Neural cell (in vitro differentiated cells): ENCODE measurements at regions not wholly inside any gene's neighbourhood (a gene's known extent, or its start where the extent isn't known, plus 50 kb on each side); places are given as distances from the start of the nearest gene placed in this dataset.

Experiments used
- CTCF ChIP-seq: fragments of 450-650 bp; IDR thresholded peaks from 2 replicates; pipeline ENCODE4 v1.5.1; 2014; ENCODE audit warnings: antibody characterized with exemption, mild to moderate bottlenecking, moderate library complexity; ENCODE audit not compliant: poor library complexity, severe bottlenecking
- EP300 ChIP-seq: fragments of 450-650 bp; conservative IDR thresholded peaks from 2 replicates; pipeline ENCODE4 v1.6.1; 2014; ENCODE audit warnings: antibody characterized with exemption, mild to moderate bottlenecking, moderate library complexity; ENCODE audit not compliant: poor library complexity, severe bottlenecking
- EZH2 ChIP-seq: fragments of 200-600, 300-800 bp; shearing (Covaris generic), sonication (generic); IDR thresholded peaks from 2 replicates; pipeline ENCODE4 v1.6.1; 2014; ENCODE audit warnings: antibody characterized with exemption, low read length, borderline replicate concordance, mild to moderate bottlenecking; ENCODE audit not compliant: insufficient read depth, poor library complexity, severe bottlenecking
- POLR2AphosphoS5 ChIP-seq: IDR thresholded peaks from 2 replicates; pipeline ENCODE4 v1.6.1; 2012
- RAD21 ChIP-seq: fragments of 450-650 bp; conservative IDR thresholded peaks from 2 replicates; pipeline ENCODE4 v1.6.1; 2014; ENCODE audit warnings: antibody characterized with exemption, mild to moderate bottlenecking, moderate library complexity
- REST ChIP-seq: IDR thresholded peaks from 2 replicates; pipeline ENCODE4 v1.6.1; 2012; ENCODE audit warnings: borderline replicate concordance
- SMC3 ChIP-seq: fragments of 450-650 bp; conservative IDR thresholded peaks from 2 replicates; pipeline ENCODE4 v1.6.1; 2014; ENCODE audit warnings: antibody characterized with exemption, mild to moderate bottlenecking, moderate library complexity; ENCODE audit not compliant: poor library complexity
- TAF1 ChIP-seq: IDR thresholded peaks from 2 replicates; pipeline ENCODE4 v1.6.1; 2012; ENCODE audit warnings: low read depth

GRCh38 chr6:22017766-22018165 lies 279.1 kb downstream of the PRL start:
- TF ChIP-seq CTCF (no peak), POLR2AphosphoS5 (no peak), SMC3 (no peak), EZH2 (no peak), TAF1 (no peak), EP300 (no peak), REST (no peak), RAD21 (no peak)
